Smooth muscle cell (in vitro differentiated cells): ENCODE measurements at regions not wholly inside any gene's neighbourhood (a gene's known extent, or its start where the extent isn't known, plus 50 kb on each side); places are given as distances from the start of the nearest gene placed in this dataset.

Experiments used
- DNase-seq: peaks from one replicate; lab custom pipeline; 2025; ENCODE audit not compliant: unreplicated experiment; lab: John Stamatoyannopoulos, UW
- H2AFZ ChIP-seq: fragments of 200-600 bp; sonication (generic); 2 replicates; pipeline ENCODE4 v1.6.0; 2016; ENCODE audit warnings: antibody characterized with exemption, low read depth, mild to moderate bottlenecking
- H3F3A ChIP-seq: fragments of 200-600 bp; sonication (generic); 2 replicates; pipeline ENCODE4 v1.6.0; 2017; ENCODE audit warnings: antibody characterized with exemption, low read depth
- H3K27ac ChIP-seq: fragments of 200-600 bp; sonication (generic); 2 replicates; pipeline ENCODE4 v1.5.1; 2016; ENCODE audit warnings: low read depth, mild to moderate bottlenecking
- H3K27me3 ChIP-seq: fragments of 200-600 bp; sonication (generic); 2 replicates; pipeline ENCODE4 v1.6.1; 2016; ENCODE audit warnings: low read depth, mild to moderate bottlenecking
- H3K36me3 ChIP-seq: fragments of 200-600 bp; sonication (generic); 2 replicates; pipeline ENCODE4 v1.5.1; 2016; ENCODE audit warnings: low read depth
- H3K4me1 ChIP-seq: fragments of 200-600 bp; sonication (generic); 2 replicates; pipeline ENCODE4 v1.5.1; 2016; ENCODE audit warnings: low read depth
- H3K4me2 ChIP-seq: fragments of 200-600 bp; sonication (generic); 2 replicates; pipeline ENCODE4 v1.6.0; 2016; ENCODE audit warnings: mild to moderate bottlenecking
- H3K4me3 ChIP-seq: fragments of 200-600 bp; sonication (generic); 2 replicates; pipeline ENCODE4 v1.5.1; 2016; ENCODE audit warnings: mild to moderate bottlenecking
- H3K79me2 ChIP-seq: fragments of 200-600 bp; sonication (generic); 2 replicates; pipeline ENCODE4 v1.6.0; 2016; ENCODE audit warnings: low read depth, mild to moderate bottlenecking
- H3K9ac ChIP-seq: fragments of 200-600 bp; sonication (generic); 2 replicates; pipeline ENCODE4 v1.6.0; 2016; ENCODE audit warnings: low read depth
- H3K9me3 ChIP-seq: fragments of 200-600 bp; sonication (generic); replicated peaks from 2 replicates; pipeline ENCODE4 v1.5.1; 2016; ENCODE audit warnings: low read depth
- H4K20me1 ChIP-seq: fragments of 200-600 bp; sonication (generic); 2 replicates; pipeline ENCODE4 v1.6.0; 2016; ENCODE audit warnings: low read depth
- CTCF ChIP-seq: fragments of 200-600 bp; sonication (generic); IDR thresholded peaks from 2 replicates; pipeline ENCODE4 v1.5.1; 2017; ENCODE audit warnings: borderline replicate concordance, mild to moderate bottlenecking, antibody characterized with exemption; ENCODE audit not compliant: insufficient read depth, poor library complexity, severe bottlenecking
- WGBS: methylation state at CpG from one replicate; pipeline ENCODE4 v1.1.7; 2016; ENCODE audit warnings: low lambda C conversion rate; 5-methylcytosine and 5-hydroxymethylcytosine counted together

GRCh38 chr16:73355981-73356380 is 308.1 kb upstream of the ZFHX3 start:
- H3K9me3 ChIP-seq, result no peaks in the 10 kb centered on the region
- WGBS, result 95% methylated on average over 10 of the region's 10 CpGs
- no peak for TF ChIP-seq CTCF

GRCh38 chr16:73354434-73354833 is 306.5 kb upstream of the ZFHX3 start:
- Histone ChIP-seq H3K4me2 (no peak overlapping the region), H3K4me1 (peaks cover 4% of the 10 kb centered on the region), H3K9ac (no peak overlapping the region), H4K20me1 (no peaks in the 10 kb centered on the region), H3F3A (no peaks in the 10 kb centered on the region), H3K79me2 (no peaks in the 10 kb centered on the region), H2AFZ (no peak overlapping the region), H3K27ac (no peak overlapping the region), H3K9me3 (no peaks in the 10 kb centered on the region), H3K4me3 (no peak overlapping the region), H3K27me3 (no peaks in the 10 kb centered on the region), H3K36me3 (no peaks in the 10 kb centered on the region)
- WGBS, result 66% methylated on average over 10 of the region's 10 CpGs
- TF ChIP-seq CTCF, result no peak
- no peak for DNase-seq

More at GRCh38 chr16:73355981-73356380, 308.1 kb upstream of the ZFHX3 start:
- peaks cover 4% of the 10 kb centered on the region for H3K4me1 ChIP-seq
- H3K4me3 ChIP-seq, result no peak overlapping the region
- no peak for DNase-seq
- H2AFZ ChIP-seq, result no peak overlapping the region
- no peaks in the 10 kb centered on the region for H3K36me3 ChIP-seq
- H3K79me2 ChIP-seq, result no peaks in the 10 kb centered on the region
- H3K4me2 ChIP-seq, result no peak overlapping the region
- no peaks in the 10 kb centered on the region for H3K27me3 ChIP-seq
- no peaks in the 10 kb centered on the region for H4K20me1 ChIP-seq
- no peak overlapping the region for H3K9ac ChIP-seq
- H3F3A ChIP-seq, result no peaks in the 10 kb centered on the region
- H3K27ac ChIP-seq, result no peak overlapping the region

- Histone ChIP-seq H3K27me3 (no peaks in the 10 kb centered on the region), H2AFZ (no peak overlapping the region), H3K36me3 (no peaks in the 10 kb centered on the region), H3K27ac (no peak overlapping the region), H4K20me1 (no peaks in the 10 kb centered on the region), H3F3A (no peaks in the 10 kb centered on the region), H3K4me3 (no peak overlapping the region), H3K9ac (no peak overlapping the region), H3K9me3 (no peaks in the 10 kb centered on the region), H3K79me2 (no peaks in the 10 kb centered on the region), H3K4me2 (no peak overlapping the region), H3K4me1 (peaks cover 4% of the 10 kb centered on the region)
- 87% methylated on average over 18 of the region's 18 CpGs for WGBS
- TF ChIP-seq CTCF, result no peak
- DNase-seq, result no peak
Measured at GRCh38 chr16:73350707-73351452, 303.0 kb upstream of the ZFHX3 start.
